A673 (cell line): ENCODE measurements at regions not wholly inside any gene's neighbourhood (a gene's known extent, or its start where the extent isn't known, plus 50 kb on each side); places are given as distances from the start of the nearest gene placed in this dataset.

Source experiments
- BruUV-seq: library from RNA; stranded (reverse); fragments of 400-500 nt; replicated peaks from 2 replicates; lab custom pipeline; 2021; lab: Mats Ljungman, UMichigan
- CTCF ChIA-PET: fragments of 300-600 bp; sonication (Branson Sonifier 250); formaldehyde crosslinking; loops from one replicate; lab custom pipeline; 2022; ENCODE audit warnings: antibody characterized with exemption; lab: Charles Lee
- POLR2A ChIA-PET: fragments of 300-600 bp; sonication (Branson Sonifier 250); formaldehyde crosslinking; loops from one replicate; lab custom pipeline; 2022; ENCODE audit warnings: antibody characterized with exemption; ENCODE audit not compliant: low non-redundant PET; lab: Charles Lee
- DNase-seq: peaks from one replicate; pipeline ENCODE4 v3.0.0-alpha.2; 2015; ENCODE audit warnings: low spot score
- H3K27ac ChIP-seq: fragments of 200-600 bp; sonication (generic); 2 replicates; pipeline ENCODE4 v1.5.1; 2016; ENCODE audit warnings: mixed run types, low read depth, mild to moderate bottlenecking, mixed read lengths, antibody characterized with exemption, low read length; ENCODE audit not compliant: poor library complexity, severe bottlenecking
- H3K27me3 ChIP-seq: fragments of 200-600 bp; sonication (generic); replicated peaks from 2 replicates; pipeline ENCODE4 v1.6.1; 2017; ENCODE audit warnings: mixed run types, low read depth, mild to moderate bottlenecking, mixed read lengths, antibody characterized with exemption, low read length; ENCODE audit not compliant: insufficient read depth, poor library complexity
- H3K36me3 ChIP-seq: fragments of 200-600 bp; sonication (generic); 2 replicates; pipeline ENCODE4 v1.6.1; 2016; ENCODE audit warnings: mixed run types, mild to moderate bottlenecking, mixed read lengths, antibody characterized with exemption, low read length; ENCODE audit not compliant: insufficient read depth, poor library complexity, severe bottlenecking
- H3K4me1 ChIP-seq: fragments of 200-600 bp; sonication (generic); 2 replicates; pipeline ENCODE4 v1.6.1; 2017; ENCODE audit warnings: mixed run types, mild to moderate bottlenecking, mixed read lengths, antibody characterized with exemption, low read length; ENCODE audit not compliant: insufficient read depth, poor library complexity, severe bottlenecking
- H3K4me3 ChIP-seq: fragments of 200-600 bp; sonication (generic); 2 replicates; pipeline ENCODE4 v1.5.1; 2016; ENCODE audit warnings: low read depth, mixed run types, mild to moderate bottlenecking, mixed read lengths, low read length; ENCODE audit not compliant: poor library complexity, severe bottlenecking
- H3K9me3 ChIP-seq: fragments of 200-600 bp; sonication (generic); 2 replicates; pipeline ENCODE4 v1.6.1; 2016; ENCODE audit warnings: mixed run types, low read depth, mild to moderate bottlenecking, mixed read lengths, antibody characterized with exemption, low read length; ENCODE audit not compliant: poor library complexity, severe bottlenecking
- EZH2 ChIP-seq: fragments of 200-600 bp; sonication (generic); IDR thresholded peaks from 2 replicates; pipeline ENCODE4 v1.6.1; 2017; ENCODE audit warnings: borderline replicate concordance, low read depth, mild to moderate bottlenecking, mixed read lengths, antibody characterized with exemption, low read length; ENCODE audit not compliant: poor library complexity, severe bottlenecking
- intact Hi-C: fragments of 100-400 bp; cut with micrococcal nuclease; formaldehyde crosslinking; loops from one replicate; pipeline ENCODE4 v1.10.0; 2022; ENCODE audit not compliant: unreplicated experiment
- TF ChIP-seq, protein P1 (sequence below): fragments of 300-800, 200-600 bp; sonication (generic); conservative IDR thresholded peaks from 2 replicates; pipeline ENCODE4 v1.5.1; 2017; ENCODE audit warnings: low read depth, mild to moderate bottlenecking, antibody characterized with exemption, low read length, moderate library complexity, mixed read lengths

DNA sequence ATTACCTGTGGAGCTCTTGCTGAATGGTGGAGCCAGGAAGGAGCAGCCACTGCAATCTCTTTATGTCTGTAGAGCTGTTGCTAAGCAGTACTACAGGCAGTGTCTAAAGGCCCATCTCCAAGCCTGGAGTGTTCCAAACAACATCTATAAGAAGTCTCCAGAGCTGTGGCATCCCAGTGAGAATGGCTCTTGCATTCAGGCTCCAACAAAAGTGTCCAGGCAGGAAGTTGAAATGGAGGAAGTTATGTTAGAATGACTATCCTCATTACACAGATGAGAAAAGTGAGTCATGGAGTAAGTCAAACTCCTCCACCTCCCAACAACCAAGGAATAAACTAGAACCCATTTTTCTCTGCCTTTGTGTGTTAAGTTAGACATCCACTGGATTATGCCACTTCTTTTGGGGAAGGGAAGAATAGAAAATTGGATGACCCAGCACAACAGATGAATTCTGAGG, 288.5 kb upstream of the STXBP5 start:
- DNase-seq = no peak
- Histone ChIP-seq H3K4me1 (peaks cover 38% of the 10 kb centered on the region), H3K27me3 (no peaks in the 10 kb centered on the region), H3K36me3 (no peaks in the 10 kb centered on the region), H3K27ac (peak overlapping the region; percentile 73), H3K4me3 (no peak overlapping the region), H3K9me3 (no peaks in the 10 kb centered on the region)
- BruUV-seq = no TSS peak
- intact Hi-C loops = no loop called here
- no peak for TF ChIP-seq EZH2
- TF ChIP-seq, protein P1, sequence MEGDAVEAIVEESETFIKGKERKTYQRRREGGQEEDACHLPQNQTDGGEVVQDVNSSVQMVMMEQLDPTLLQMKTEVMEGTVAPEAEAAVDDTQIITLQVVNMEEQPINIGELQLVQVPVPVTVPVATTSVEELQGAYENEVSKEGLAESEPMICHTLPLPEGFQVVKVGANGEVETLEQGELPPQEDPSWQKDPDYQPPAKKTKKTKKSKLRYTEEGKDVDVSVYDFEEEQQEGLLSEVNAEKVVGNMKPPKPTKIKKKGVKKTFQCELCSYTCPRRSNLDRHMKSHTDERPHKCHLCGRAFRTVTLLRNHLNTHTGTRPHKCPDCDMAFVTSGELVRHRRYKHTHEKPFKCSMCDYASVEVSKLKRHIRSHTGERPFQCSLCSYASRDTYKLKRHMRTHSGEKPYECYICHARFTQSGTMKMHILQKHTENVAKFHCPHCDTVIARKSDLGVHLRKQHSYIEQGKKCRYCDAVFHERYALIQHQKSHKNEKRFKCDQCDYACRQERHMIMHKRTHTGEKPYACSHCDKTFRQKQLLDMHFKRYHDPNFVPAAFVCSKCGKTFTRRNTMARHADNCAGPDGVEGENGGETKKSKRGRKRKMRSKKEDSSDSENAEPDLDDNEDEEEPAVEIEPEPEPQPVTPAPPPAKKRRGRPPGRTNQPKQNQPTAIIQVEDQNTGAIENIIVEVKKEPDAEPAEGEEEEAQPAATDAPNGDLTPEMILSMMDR = no peak
- ChIA-PET CTCF (no interaction called here), POLR2A (no interaction called here)

DNA sequence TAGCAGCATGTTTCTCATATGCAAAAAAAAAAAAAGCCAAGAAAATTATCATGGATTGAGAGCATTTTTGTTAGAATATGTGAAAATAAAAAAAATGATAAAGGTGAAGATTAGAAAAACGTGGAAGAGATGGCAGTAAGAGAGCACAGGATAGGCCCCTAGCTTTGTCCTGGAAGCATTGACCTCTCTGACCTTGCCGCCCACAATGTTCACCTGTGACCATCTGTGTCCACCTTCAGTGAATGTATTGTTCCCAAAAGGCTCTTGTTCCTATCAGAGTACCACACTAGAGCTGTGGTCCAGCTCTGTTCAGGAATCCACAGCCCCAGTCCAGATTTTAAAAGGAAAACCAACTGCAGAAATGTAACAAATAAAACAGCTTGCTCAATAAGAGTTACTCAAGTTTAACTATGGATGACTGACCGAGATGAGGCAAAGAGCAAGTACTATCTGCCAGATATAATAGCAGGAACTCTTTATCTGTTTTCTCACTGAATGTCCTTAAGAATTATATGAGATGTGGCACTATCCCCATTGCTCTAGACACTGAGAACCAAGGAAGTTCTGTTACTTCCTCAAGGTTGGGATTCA, 287.7 kb upstream of the STXBP5 start:
- no peak for DNase-seq
- BruUV-seq = no TSS peak
- no peaks in the 10 kb centered on the region for H3K36me3 ChIP-seq
- TF ChIP-seq, protein P1 = no peak
- no peak for TF ChIP-seq EZH2
- peaks cover 38% of the 10 kb centered on the region for H3K4me1 ChIP-seq
- ChIA-PET POLR2A (no interaction called here), CTCF (no interaction called here)
- H3K27ac ChIP-seq = no peak overlapping the region
- H3K9me3 ChIP-seq = no peaks in the 10 kb centered on the region
- H3K4me3 ChIP-seq = no peak overlapping the region
- no peaks in the 10 kb centered on the region for H3K27me3 ChIP-seq
- intact Hi-C loops = no loop called here

DNA sequence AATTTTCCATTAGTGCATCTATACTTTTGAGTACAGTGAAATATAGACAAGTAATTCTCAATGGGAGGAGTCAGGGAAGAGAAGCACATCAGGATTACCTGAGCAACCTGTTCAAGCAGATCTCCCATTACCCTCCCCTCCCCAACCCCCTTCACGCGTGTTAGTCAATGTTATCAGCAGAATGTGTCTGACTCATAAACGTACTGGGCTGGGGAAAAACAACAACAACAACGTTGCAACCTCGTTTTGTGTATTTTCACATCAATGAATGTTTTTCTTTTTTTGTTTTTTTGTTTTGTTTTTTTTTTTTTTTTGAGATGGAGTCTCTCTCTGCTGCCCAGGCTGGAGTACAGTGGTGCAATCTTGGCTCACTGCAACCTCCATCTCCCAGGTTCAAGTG, 287.0 kb upstream of the STXBP5 start:
- no TSS peak for BruUV-seq
- intact Hi-C loops = no loop called here
- POLR2A ChIA-PET = no interaction called here
- H3K36me3 ChIP-seq = no peaks in the 10 kb centered on the region
- H3K9me3 ChIP-seq = no peaks in the 10 kb centered on the region
- CTCF ChIA-PET = no interaction called here
- DNase-seq = no peak
- TF ChIP-seq, protein P1 = no peak
- TF ChIP-seq EZH2 = no peak
- peaks cover 36% of the 10 kb centered on the region for H3K4me1 ChIP-seq
- H3K27ac ChIP-seq = no peak overlapping the region
- H3K27me3 ChIP-seq = no peaks in the 10 kb centered on the region
- H3K4me3 ChIP-seq = no peak overlapping the region
